ENCODE measurements at regions not wholly inside any gene's neighbourhood (a gene's known extent, or its start where the extent isn't known, plus 50 kb on each side); places are given as distances from the start of the nearest gene placed in this dataset.

DNA sequence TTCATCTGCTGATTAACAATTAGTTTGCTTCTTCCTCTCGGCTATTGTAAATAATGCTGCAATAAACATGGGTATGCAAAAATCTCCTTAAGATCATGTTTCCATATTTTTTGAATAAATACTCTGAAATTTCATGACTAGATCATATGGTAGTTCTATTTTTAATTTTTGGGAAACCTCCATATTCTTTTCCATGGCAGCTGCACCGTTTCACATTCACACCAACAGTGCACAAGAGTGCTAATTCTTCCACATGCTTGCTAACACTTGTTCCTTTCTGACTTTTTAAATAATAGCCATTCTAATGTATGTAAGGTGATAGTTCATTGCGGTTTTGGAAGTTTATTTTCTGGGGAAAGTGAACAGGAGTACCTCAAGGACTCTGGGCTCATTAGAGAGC is 52.6 kb upstream of the TACR1 start:
- intact Hi-C loops (cut with DNase I) = no loop called here
- Histone ChIP-seq H3K36me3 (no peaks in the 10 kb centered on the region), H3K4me1 (no peaks in the 10 kb centered on the region), H3K9me3 (peaks cover 0 to 25% of the 10 kb centered on the region in 2 donors), H3K27ac (no peak overlapping the region), H3K4me3 (no peak overlapping the region), H3K27me3 (no peaks in the 10 kb centered on the region)
- TF ChIP-seq, protein P1, sequence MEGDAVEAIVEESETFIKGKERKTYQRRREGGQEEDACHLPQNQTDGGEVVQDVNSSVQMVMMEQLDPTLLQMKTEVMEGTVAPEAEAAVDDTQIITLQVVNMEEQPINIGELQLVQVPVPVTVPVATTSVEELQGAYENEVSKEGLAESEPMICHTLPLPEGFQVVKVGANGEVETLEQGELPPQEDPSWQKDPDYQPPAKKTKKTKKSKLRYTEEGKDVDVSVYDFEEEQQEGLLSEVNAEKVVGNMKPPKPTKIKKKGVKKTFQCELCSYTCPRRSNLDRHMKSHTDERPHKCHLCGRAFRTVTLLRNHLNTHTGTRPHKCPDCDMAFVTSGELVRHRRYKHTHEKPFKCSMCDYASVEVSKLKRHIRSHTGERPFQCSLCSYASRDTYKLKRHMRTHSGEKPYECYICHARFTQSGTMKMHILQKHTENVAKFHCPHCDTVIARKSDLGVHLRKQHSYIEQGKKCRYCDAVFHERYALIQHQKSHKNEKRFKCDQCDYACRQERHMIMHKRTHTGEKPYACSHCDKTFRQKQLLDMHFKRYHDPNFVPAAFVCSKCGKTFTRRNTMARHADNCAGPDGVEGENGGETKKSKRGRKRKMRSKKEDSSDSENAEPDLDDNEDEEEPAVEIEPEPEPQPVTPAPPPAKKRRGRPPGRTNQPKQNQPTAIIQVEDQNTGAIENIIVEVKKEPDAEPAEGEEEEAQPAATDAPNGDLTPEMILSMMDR (IDR thresholded peaks at IDR 0.05) = no peak
- no peak for DNase-seq
- no peak for ATAC-seq

All from left lung (tissue), 4 donors.